Activated gamma-delta T cell treated with anti-CD3 and anti-CD28 coated beads, Interleukin-2, amount 50 U/mL, for 16 hours (primary cell): ENCODE measurements at regions not wholly inside any gene's neighbourhood (a gene's known extent, or its start where the extent isn't known, plus 50 kb on each side); places are given as distances from the start of the nearest gene placed in this dataset.
"Not testable (repeated sequence)": the region's sequence is repeated elsewhere in the genome, so short reads cannot be mapped to it uniquely, and the experiment has no call there.

Experiments
- DNase-seq: peaks from one replicate; pipeline ENCODE4 v3.0.0-alpha.2; 2020; ENCODE audit warnings: low read depth

DNA sequence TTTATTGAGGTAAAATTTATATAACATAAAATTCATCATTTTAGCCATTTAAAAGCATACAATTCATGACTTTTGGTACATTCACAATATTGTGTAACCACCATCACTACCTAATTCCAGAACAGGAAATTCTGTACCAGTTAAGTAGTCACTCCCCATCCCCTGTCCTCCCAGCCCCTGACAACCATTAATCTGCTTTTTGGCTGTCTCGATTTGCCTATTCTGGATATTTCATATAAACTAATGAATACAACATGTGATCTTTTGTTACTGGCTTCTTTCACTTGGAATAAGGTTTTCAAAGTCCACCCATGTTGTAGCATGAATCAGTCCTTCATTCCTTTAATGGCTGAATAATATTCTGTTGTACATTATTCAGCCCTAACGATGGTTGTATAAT lies 115.6 kb upstream of the KLF14 start:
- DNase-seq = no peak

DNA sequence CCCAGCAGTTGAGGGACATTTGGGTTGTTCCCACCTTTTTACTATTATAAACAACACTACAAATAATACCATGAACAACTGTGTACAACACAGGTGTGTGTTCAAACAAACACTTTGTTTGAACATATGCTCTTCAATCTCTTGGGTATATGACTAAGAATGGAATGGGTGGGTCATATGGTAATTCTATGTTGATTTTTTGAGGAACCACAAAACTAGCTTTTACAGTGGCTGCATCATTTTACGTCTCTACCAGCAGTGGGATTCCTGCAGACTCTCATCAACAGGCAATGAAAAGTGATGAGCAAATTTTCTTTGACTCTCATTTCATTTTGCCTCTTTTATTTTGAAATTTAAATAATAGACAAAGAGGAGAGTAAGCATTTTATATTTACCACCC lies 116.9 kb upstream of the KLF14 start:
- no peak for DNase-seq

DNA sequence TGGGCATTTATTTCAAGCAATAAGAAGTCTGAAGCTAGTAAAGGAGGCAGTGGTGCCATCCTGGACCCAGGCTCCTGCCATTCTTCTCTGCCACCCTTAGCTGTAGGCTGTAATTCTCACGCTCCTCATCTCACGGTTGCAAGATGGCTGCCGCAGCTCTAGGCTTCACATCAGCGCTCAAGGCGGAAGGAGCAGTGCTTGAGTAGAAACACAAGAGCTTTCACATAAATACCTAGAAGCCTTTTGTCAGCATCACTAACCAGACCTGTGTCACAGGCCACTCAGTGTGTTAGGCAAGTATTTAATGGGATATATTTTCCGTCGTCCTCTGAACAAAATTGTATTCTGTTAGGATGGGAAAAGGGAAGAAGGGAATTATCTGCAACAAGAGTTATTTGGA lies 118.9 kb upstream of the KLF14 start:
- DNase-seq = no peak

DNA sequence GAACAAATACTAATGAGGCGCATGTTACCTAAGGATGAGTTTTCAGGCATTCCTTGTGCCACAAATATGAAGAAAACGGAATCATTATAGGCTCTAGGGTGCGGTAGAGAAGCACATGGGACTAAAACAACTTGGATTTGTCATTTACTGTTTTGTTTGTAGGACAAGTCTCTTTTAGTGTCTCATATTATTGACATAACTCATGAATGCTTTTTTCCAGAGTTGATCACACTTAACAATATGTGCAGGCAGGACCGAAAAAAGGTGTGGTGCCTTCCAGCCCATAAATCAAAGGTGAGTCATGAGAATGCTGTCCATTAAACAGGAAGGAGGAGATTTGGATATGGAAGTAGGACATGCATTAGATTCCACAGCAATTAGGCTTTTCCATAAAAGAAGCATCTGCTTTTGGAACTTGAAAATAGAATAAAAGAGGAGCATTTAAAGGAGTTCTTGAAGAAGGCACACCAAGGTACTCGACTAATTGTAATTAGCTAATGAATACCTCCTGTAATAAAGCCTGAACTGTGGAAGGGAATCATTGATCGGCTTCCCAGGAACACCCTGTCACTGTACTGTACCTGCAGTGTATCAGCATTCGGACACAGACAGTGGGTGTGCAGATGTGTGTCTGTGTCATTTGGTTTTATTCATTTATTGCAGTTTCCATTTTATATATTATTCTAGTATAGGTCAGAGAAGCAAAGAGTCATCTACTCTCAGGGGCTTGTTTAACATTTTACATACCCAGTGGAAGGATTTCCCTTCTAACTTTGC lies 119.7 kb upstream of the KLF14 start:
- no peak for DNase-seq

DNA sequence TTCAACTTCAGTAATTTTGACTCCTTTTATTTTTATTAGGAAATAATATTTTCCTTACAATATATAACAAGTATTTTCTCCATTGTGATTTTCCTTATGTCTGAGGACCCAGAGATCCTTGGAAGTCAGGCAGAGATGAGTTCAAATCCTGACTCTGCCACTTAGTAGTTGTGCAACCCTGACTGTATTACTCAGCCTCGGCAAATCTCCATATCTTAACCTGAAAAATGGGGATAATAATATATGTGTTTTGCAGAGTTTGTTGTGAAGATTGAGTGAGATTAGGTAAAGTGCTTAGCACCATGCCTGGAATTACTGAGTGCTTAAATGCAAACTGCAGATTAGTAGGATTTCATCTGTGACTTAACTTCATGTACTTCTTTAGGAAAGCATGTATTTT lies 120.5 kb upstream of the KLF14 start:
- DNase-seq = no peak

DNA sequence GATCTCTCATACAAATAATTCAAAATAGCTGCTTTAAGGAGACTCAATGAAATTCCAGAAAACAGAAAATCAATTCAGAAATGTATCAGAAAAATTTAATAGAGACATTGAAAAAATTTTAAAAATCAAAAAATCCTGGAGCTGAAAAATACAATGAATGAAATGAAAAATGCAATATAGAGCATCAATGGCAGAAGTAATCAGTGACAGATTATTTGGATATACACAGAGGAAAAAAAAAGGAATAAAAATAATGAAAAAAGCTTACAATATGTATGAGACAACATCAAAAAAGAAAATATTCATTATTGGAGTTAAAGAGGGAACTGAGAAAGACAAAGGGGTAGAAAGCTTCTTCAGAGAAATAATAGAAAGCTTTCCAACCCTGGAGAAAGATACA lies 122.9 kb upstream of the KLF14 start:
- DNase-seq = no peak

DNA sequence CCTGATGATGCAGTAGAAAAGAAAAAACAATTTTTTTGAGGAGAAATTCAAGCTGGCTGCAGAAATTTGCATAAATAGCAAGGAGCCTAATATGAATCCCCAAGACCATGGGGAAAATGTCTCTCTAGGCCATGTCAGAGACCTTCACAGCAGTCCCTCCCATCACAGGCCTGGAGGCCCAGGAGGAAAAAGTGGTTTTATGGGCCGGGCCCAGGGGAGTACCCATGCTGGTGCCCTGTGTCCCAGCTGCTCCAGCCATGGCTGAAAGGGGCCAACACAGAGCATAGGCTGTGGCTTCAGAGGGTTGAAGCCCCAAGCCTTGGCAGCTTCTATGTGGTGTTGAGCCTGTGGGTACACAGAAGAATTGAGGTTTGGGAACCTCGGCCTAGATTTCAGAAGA lies 126.8 kb upstream of the KLF14 start:
- DNase-seq = not testable (repeated sequence)

DNA sequence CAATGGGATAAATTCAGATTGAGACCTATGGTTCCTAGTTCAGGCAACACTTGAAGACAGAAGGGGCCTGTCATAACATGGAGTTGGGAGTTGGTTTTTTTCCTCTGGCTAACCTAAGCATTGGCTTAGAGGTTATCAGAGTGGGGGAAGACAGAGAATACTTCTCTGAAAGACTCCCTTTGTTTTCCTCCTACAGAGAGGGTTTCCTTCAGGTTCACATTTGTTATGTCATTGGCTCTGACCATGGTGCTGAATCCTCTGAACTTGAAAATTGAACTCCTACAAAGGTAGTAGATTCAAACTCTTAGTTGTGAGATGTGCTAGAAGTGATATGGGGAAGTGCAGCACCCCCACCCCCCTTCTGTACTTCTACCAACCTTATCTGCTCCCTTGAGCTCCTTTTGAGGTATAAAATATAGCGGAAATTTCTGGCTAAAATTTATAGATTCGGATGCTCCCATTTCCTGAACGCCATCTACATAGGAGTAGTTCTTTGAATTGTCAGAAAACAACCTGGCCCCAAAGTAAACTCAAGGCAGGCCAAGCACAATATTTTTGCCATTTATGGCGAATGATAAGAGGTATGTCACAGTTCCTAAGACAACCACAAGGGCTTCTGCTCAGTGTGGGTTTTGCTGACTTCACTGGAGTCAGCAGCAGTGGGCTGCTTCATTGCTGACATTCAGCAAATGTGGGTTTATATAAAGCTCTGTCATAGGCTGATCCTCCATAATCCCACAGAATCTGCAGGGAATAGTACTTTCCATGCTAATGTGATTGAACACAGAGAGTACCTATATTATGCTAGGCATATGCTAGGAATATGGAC lies 131.6 kb upstream of the KLF14 start:
- DNase-seq = no peak

DNA sequence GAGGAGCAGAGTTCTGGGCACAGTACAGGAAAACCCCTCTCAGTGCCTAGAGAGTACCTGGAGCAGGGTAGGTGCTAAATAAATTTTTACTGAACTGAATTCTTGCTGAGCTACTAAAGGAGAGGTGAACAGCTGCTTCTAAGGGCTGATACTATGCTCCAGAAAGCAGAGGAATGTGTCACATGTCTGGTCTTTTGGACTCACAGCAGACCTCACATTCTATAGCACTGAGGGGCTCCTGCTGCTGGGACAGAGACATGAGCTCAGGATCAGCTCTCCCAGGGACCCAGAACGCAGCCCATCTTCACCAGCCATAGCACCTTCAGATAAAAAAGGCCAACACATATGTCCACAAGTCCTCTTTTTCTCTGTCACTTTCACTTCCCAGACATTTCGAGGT lies 133.0 kb upstream of the KLF14 start:
- no peak for DNase-seq

DNA sequence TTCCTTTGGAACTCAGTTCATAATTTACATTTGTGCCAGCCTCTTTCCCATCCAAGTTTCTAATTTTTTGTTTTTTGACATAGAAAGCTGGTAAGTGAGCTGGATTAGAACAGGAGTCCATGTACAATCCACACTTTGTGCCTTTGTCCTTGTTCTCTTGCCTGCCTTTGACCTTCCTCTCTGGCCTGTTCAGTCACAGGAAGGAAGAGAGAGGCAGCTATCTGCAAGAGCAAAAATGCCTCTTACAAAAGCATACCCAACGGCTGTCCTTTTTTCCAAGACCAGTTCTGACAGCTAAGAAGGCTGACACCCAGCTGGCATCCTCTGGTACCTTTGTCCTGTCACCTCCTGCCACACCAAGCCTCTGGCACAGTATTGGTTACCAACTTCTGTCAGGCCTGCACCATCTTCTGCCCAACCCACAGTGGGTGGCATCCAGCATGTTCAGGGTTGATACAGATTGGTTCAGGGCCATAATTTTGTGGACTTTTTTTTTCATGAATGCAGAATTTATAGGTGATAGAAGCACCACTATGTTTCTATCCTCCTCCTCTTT lies 133.7 kb upstream of the KLF14 start:
- DNase-seq = no peak

DNA sequence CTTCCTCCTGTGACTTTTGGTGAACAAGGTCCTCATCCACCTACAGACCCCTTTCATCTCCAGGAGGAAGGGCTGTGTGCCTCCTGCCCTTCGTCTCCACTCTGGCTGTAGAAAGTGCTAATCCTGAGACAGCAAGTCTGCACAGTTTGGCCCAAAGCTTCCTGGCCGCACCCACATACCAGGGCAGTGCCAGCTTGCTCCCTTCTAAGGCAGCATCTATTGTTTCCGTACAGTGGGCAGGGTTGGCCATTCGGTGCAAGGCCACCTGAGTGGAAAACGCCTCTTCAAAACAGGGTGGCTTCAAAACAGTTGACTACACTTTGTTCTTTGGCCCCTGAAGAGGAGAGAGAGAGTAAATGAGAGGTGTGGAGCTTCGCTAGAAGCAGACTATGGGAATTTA lies 134.1 kb upstream of the KLF14 start:
- DNase-seq = no peak

DNA sequence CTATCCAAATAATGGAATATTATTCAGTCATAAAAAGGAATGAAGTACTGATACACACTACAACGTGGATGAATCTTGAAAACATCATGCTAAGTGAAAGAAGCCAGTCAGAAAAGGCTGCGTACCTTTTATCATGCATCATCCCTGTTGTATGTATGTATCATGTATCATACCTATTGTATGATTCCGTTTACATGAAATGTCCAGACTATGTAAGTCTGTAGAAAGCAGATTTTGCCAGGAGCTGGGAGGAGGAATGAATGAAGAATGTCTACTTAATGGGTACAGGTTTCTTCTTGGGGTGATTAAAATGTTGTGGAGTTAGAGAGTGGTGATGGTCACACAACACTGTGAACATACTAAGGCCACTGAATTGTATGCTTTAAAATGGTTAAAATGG lies 135.9 kb upstream of the KLF14 start:
- no peak for DNase-seq

DNA sequence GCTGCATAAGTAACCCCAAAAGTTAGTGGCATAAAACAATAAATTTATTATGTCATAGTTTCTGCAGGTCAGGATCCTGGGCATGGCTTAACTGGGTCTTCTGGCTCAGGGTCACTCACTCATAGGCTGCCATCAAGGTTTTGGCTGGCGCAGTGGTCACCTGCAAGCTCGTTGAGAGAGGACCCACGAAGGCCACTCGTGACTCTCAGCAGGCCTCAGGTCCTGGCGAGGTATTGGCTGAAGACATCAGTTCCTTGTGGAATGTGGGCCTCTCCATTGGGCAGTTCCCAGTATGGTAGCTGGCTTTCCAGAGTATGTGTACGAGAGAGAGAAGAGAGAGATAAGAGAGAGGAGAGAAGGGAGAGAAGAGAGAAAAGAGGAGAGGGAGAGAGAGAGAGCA lies 138.3 kb upstream of the KLF14 start:
- DNase-seq = no peak

DNA sequence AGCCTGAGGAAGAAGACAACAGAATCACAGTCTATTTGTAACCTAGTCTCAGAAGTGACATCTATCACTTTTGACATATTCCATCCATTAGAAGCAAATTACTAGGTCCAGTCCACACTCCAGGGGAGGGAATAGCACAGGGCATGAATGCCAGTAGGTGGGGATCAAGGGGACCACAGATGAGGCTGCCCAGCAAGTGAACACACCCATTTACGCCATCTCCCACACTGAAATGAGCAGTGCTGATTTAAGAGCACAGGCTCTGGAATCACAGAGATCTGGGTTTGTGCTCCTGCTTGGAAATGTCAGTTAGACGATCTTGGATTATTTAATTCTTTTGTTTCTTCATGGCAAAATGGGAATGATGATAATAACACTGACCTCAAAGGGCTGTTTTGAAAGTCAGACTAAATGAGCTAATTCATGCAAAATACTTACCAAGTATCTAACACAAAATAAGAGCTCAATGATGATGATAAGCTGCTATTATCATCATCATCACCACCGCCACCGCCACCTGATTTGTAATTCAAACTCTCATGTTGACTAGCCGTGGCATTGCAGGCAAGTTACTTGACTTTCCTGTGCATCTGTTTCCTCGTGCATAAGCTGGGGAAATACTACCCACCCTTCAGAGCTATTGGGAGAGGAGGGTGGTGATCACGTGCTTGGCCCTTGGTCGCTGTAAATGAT lies 138.9 kb upstream of the KLF14 start:
- no peak for DNase-seq

DNA sequence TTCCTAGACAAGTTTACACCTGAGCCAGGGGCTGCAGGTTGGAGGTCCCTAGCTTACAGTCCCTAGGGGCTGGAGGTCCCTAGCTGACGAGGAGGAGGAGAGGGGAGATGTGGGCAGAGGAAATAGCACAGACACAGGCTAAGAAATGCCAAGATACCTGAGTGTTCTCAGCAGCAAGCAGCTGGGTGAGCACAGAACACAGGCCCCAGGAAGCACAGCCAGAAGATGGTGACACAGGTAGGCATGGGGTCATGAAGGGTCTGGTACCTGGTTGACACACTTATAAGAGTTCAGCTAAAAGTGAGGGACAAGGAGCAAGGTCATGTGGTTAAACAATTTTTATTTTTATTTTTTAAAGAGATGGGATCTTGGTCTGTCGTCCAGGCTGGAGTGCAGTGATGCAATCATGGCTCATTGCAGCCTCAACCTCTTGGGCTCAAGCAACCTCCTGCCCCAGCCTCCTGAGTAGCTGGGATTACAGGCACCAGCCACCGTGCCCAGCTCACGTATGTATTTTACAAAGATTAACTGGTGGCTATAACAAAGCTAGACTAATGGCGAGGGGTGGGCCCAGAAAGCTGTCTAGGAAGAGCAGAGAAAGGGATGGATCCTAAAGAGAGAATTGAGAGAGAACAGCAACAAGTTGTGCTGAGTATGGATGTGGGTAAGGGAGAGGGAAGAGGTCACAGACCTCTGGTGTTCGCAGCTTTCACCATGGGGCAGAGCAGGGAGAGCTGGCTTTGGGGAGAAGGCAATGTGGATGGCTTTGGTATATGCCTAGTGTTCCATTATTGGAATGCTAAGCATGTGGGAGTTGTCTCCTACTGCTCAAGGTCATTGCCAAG lies 140.3 kb upstream of the KLF14 start:
- no peak for DNase-seq

DNA sequence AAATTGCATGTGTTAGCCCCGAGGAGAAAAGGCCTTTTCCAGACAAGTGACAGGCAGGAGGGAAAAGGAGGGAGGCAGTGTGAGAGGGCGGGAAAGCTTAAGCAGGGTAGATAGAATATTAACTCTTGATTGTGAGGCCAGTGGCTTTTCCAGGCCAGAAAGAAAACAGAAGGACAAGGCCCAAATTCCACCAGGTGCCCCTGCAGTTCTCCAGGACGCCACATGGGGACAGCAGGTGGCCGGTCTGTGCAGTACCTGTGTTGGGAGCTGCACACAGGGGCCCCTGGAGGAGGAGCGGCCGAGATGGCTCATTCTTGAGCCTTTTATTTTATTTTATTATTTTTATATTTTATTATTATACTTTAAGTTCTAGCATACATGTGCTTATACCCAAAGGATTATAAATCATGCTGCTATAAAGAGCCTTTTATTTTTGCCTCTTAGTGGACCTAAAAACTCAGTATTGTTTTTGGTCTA lies 141.3 kb upstream of the KLF14 start:
- no peak for DNase-seq

DNA sequence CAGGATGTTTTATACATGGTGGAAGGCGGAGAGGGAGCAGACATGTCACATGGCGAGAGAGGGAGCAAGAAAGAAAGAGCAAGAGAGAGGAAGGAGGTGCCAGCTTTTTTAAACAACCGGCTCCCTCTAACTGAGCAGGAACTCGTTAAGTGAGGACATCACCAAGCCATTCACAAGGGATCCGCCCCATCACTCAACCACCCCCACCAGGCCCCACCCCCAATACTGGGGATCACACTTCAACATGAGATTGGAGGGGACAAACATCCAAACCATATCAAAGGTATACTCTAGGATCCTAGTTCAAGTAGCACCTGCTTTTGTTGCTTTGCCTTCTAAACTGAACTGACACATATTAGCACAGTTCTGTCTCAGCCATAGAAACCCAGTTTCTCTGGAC lies 141.9 kb upstream of the KLF14 start:
- DNase-seq = no peak

DNA sequence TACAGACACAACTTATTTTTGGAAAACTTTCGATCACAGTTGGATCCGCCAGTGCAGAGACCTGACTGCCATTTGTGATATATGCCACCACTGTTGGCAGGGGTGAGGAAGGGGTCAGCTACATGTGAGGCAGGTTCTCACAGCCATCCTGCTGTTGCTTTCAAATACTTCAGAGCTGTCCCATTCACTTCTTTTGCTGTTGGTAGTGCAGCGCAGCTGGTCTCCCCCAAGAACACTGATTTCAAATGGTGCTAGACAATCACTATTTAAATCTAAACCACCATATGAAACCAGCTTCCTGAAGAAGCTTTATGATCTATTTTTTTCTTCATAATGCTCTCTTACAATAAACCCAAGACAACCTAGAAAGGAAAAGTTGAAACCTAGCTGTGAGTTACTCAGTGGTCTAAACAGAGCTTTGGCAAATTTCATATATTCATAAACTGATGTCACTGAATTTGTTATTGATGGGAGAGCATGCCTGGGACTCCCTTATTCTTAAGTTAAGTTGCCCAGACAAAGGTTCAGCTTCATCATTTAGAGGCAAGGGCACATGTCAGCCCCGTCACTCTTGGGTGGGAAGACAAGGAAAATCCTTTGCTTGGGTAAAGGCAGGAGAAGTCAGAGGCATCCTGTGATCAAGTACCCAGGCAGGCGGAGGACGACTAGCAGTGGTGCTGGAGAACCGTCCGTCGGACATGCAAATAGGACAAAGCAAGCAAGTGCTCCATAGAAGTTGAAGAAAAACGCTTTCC lies 143.4 kb upstream of the KLF14 start:
- DNase-seq = no peak

DNA sequence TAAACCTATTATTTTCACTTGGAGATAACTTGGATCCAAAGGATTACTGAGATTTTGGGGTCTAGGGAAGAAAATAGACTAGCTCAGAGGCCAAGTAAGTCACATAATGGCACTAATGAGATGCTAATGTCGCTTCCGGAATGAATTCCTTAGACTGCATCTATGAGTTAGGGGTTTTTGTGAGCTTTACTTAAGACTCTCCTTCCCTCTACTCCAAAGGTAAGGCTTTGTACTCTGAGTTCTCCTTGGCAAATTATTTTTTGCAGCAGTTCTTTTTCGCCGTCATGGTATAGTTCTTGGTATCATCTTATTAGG lies 143.9 kb upstream of the KLF14 start:
- no peak for DNase-seq

DNA sequence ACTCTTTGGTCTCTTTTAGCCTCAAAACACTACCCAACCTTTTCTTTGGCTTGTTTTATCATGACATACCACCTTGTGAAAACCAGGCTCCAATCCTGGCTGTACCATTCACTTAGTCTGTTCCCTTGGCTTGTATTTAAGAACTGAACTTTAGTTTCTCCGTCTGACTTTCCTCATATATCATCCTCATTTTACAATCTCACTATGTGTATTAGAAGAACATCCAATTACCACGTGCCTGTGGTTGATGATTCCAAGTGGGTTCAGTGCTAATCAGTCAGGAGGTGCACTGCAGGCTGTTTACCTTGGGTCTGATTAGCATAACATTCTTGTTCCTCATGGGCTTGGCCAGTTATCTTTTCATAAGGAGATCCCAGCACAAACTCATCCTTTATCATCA lies 144.8 kb upstream of the KLF14 start:
- DNase-seq = no peak

DNA sequence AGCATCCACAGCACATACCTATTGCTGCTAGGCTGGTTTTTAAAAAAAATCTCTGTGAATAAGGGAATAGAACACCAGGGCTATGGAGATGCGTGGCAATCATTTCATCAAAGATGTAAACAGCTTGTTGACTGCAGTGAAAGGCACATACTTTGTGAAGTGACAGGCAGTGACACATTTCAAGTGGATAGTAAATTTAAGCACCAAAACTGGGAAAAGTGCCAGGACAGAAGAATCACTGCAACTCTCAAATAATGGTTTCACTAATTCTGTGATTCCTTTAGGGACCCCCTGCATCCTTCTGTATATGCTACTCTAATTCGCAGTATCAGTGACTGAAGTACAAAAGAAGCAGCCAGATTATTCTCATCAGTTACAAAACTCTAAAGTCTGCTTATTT lies 145.2 kb upstream of the KLF14 start:
- no peak for DNase-seq
